ENCODE measurements at regions not wholly inside any gene's neighbourhood (a gene's known extent, or its start where the extent isn't known, plus 50 kb on each side); places are given as distances from the start of the nearest gene placed in this dataset.

DNA sequence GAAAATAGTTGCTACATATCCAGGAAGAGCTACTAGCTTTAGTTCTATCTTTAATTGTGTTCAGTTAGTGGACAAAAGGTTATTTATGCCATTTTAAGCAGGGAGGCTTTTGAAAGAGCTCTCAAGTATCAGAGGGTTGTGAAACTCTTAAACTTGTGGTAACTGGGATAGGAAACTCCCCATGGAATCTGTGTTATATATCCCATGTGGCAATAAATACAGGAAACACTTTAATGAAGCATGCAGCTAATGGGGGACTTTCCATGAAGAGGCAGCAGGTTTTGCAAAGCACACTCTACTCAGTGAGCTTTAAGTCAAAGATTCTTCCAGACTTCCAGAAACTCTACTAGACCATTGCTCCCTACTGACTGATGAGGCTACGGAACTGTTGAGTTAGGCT, 805.0 kb upstream of the C9orf72 start:
- Histone ChIP-seq H3K4me3 (no peak overlapping the region), H3K4me1 (no peaks in the 10 kb centered on the region), H4K20me1 (no peaks in the 10 kb centered on the region), H3K4me2 (no peak overlapping the region), H3K27me3 (no peaks in the 10 kb centered on the region), H3K27ac (no peak overlapping the region), H3K9ac (no peak overlapping the region), H3K9me3 (replicated peaks in 1 of 11) (no peaks in the 10 kb centered on the region), H3K36me3 (no peaks in the 10 kb centered on the region)
- TF ChIP-seq Cebpa-rat (IDR thresholded peaks at IDR 0.05): no peak

DNA sequence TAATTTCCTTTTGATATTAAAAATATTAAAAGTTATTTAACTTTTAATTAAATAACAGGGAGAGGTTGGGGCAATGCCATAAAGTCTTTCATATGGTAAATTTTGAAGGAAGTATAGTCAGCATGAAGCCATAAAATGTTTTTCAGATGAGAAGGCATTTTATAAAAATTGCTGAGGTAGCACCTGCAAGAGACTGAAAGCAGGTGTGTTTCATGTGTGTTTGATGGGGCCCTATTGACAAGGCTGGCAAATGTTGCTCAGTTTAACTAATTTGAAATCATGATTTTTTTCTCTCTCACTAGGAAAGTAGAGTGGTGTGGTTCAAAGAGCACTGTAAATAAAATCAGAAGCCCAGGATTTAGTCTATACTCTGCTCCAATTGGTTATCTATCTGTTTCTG, 805.8 kb upstream of the C9orf72 start:
- Histone ChIP-seq H3K4me1 (no peaks in the 10 kb centered on the region), H3K27me3 (no peaks in the 10 kb centered on the region), H3K27ac (no peak overlapping the region), H3K36me3 (no peaks in the 10 kb centered on the region), H4K20me1 (no peaks in the 10 kb centered on the region), H3K4me2 (no peak overlapping the region), H3K9me3 (replicated peaks in 1 of 11) (no peaks in the 10 kb centered on the region), H3K9ac (no peak overlapping the region), H3K4me3 (no peak overlapping the region)
- no peak for TF ChIP-seq Cebpa-rat (IDR thresholded peaks at IDR 0.05)

DNA sequence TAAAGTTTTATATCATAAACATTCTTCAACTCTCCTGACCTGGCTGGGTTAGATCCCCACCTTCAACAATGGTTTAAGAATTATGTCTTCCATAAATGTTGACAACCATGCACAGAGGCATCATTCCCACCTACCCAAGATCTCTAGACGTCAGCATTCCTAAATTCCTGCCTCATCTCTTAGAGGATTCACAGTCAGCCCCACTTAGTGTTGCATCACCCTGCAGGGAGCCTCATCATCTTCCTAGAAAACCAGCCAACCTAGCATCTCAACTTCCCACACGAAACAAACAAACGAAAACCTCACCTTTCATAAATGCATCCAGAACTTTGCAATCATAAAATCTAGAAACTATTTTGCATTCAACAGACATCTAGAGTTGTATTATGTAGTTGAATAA, 816.1 kb upstream of the C9orf72 start:
- Histone ChIP-seq H3K36me3 (no peaks in the 10 kb centered on the region), H3K27ac (no peak overlapping the region), H4K20me1 (no peaks in the 10 kb centered on the region), H3K9ac (no peak overlapping the region), H3K9me3 (replicated peaks in 1 of 11) (peaks cover 0 to 10% (median 7%) of the 10 kb centered on the region in 11 experiments; a peak in 16 of 22 replicates), H3K4me3 (no peak overlapping the region), H3K4me1 (no peaks in the 10 kb centered on the region), H3K4me2 (no peak overlapping the region), H3K27me3 (no peaks in the 10 kb centered on the region)
- no peak for TF ChIP-seq Cebpa-rat (IDR thresholded peaks at IDR 0.05)

DNA sequence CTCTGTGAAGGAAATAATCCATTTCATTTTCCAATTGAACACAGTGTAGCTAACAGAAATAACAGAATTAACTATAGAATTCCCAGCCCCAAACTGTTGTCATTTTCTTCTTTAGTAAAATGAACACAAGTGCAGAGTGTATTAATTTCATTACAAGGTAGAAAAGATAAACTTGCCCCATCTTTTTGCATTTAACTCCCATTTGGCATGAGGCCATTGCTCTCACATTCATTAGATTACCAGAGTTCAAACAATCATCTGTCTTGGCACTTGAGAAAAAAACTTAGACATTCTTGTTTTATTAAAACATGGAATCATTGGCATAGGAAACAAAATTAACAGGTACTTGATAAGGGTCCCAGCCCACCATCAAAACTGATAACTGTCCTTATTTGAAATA, 821.5 kb upstream of the C9orf72 start:
- Histone ChIP-seq H3K27ac (no peak overlapping the region), H3K27me3 (no peaks in the 10 kb centered on the region), H4K20me1 (no peaks in the 10 kb centered on the region), H3K36me3 (no peaks in the 10 kb centered on the region), H3K9me3 (replicated peaks in 1 of 11) (no peaks in the 10 kb centered on the region), H3K4me2 (no peak overlapping the region), H3K9ac (no peak overlapping the region), H3K4me3 (no peak overlapping the region), H3K4me1 (no peaks in the 10 kb centered on the region)
- TF ChIP-seq Cebpa-rat (IDR thresholded peaks at IDR 0.05): no peak

DNA sequence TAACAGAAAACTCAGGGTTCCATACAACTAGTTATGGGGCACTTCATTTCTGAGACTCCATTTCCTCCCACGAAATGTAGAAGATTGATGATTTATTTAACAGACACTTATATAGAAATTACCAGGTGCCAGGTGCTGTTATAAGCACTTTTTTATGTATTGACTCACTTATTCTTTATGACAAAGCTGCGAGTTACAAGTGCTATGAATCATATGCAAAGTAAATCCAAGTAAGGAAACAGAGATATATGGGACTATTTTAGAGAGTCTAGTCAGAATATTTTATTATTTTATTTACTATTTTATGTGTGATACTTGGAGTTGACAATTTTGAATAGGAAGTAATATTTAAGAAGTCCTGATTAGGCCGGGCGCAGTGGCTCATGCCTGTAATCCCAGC, 822.8 kb upstream of the C9orf72 start:
- no peaks in the 10 kb centered on the region for H3K27me3 ChIP-seq
- no peaks in the 10 kb centered on the region for H3K9me3 ChIP-seq (replicated peaks in 1 of 11)
- H3K36me3 ChIP-seq: no peaks in the 10 kb centered on the region
- no peak overlapping the region for H3K4me2 ChIP-seq
- no peak overlapping the region for H3K4me3 ChIP-seq
- H3K27ac ChIP-seq: no peak overlapping the region
- no peak for TF ChIP-seq Cebpa-rat (IDR thresholded peaks at IDR 0.05)
- no peaks in the 10 kb centered on the region for H4K20me1 ChIP-seq
- no peak overlapping the region for H3K9ac ChIP-seq
- no peaks in the 10 kb centered on the region for H3K4me1 ChIP-seq

DNA sequence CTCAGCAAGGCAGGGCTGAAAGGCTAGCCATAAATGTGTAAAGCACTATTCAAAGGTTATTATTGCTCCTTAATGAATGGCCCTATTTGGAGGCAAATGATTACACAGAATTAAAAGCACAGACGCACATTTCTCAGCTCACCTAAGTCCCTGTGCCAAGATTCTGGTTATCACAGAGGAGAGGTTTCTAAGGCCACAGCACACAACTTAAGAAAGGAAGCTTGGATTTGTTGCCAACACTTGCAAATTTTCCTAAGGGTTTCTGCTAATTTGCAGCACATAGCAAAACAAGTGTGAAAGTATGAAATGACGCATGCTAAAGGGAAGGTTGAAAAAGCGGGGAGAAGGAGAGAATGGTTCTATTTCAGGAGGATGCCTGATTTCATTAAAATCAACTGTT, 834.1 kb upstream of the C9orf72 start:
- Histone ChIP-seq H3K27ac (no peak overlapping the region), H3K4me2 (no peak overlapping the region), H3K36me3 (no peaks in the 10 kb centered on the region), H3K4me1 (no peaks in the 10 kb centered on the region), H4K20me1 (no peaks in the 10 kb centered on the region), H3K27me3 (no peaks in the 10 kb centered on the region), H3K4me3 (no peak overlapping the region), H3K9me3 (replicated peaks in 1 of 11) (no peaks in the 10 kb centered on the region), H3K9ac (no peak overlapping the region)
- no peak for TF ChIP-seq Cebpa-rat (IDR thresholded peaks at IDR 0.05)

DNA sequence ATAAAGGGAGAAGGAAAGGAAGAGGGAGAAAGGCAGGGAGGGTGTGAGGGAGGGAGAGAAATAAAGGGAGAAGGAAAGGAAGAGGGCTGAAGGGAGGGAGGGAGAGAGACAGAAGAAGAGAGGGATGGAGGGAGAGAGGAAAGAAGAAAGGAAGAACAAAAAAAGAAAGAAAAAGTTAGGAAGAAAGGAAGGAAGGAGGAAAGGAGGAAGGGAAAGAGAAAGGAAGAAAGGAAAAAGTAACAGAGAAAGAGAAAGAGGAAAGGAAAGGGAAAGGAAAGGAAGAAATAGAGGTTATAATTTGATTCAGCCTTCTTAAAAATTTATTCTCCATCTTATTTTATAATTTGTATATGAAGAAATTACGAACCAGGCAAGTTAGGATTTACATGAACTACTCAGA, 836.6 kb upstream of the C9orf72 start:
- Histone ChIP-seq H3K27ac (no peak overlapping the region), H3K9me3 (replicated peaks in 1 of 11) (no peaks in the 10 kb centered on the region), H3K27me3 (no peaks in the 10 kb centered on the region), H3K4me2 (no peak overlapping the region), H3K4me3 (no peak overlapping the region), H3K36me3 (no peaks in the 10 kb centered on the region), H4K20me1 (no peaks in the 10 kb centered on the region), H3K9ac (no peak overlapping the region), H3K4me1 (no peaks in the 10 kb centered on the region)
- TF ChIP-seq Cebpa-rat (IDR thresholded peaks at IDR 0.05): no peak

DNA sequence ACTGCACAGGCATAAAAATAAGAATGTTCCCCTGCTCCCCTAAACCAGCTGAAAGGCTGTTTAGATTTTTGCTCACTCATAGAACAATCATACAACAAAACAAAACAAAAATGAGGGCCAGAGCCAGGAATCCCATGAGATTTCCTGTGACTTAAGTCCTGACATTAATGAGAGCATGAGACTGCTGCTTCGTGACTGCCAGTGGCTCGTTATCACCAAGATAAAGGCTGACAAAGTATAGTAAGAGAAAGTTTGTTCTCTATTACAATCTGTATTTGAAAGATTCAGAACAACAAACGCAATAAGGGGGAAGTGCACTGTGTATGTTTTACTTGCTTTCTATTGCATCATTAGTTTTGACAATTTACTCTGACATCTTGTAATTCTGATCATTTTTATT, 837.1 kb upstream of the C9orf72 start:
- Histone ChIP-seq H3K36me3 (no peaks in the 10 kb centered on the region), H3K4me1 (no peaks in the 10 kb centered on the region), H4K20me1 (no peaks in the 10 kb centered on the region), H3K9me3 (replicated peaks in 1 of 11) (no peaks in the 10 kb centered on the region), H3K27me3 (no peaks in the 10 kb centered on the region), H3K27ac (no peak overlapping the region), H3K4me2 (no peak overlapping the region; a peak in 1 of 22 replicates), H3K4me3 (no peak overlapping the region), H3K9ac (no peak overlapping the region)
- TF ChIP-seq Cebpa-rat (IDR thresholded peaks at IDR 0.05): no peak

DNA sequence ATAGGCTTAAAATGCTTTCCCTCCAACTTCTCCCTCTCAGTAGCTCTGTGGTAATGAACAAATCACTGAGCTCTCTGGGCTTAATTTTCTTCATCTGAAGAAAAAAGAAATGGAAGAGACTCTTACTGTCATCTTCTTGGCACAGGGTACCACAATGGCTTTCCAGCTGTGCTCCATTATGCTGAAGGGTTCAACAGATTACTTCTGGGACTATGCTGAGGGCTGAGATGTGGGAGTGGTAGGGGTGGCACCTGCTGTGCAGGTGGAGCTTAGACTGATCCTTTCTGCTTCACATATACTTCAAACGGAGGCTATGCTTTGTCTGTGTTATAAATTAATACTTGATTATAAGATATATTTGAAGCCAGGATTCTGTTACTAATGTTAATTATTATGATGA, 840.2 kb upstream of the C9orf72 start:
- Histone ChIP-seq H3K27me3 (no peaks in the 10 kb centered on the region), H3K27ac (no peak overlapping the region), H4K20me1 (no peaks in the 10 kb centered on the region), H3K4me2 (no peak overlapping the region), H3K9ac (no peak overlapping the region), H3K36me3 (no peaks in the 10 kb centered on the region), H3K9me3 (replicated peaks in 1 of 11) (no peaks in the 10 kb centered on the region), H3K4me1 (no peaks in the 10 kb centered on the region), H3K4me3 (no peak overlapping the region)
- no peak for TF ChIP-seq Cebpa-rat (IDR thresholded peaks at IDR 0.05)

DNA sequence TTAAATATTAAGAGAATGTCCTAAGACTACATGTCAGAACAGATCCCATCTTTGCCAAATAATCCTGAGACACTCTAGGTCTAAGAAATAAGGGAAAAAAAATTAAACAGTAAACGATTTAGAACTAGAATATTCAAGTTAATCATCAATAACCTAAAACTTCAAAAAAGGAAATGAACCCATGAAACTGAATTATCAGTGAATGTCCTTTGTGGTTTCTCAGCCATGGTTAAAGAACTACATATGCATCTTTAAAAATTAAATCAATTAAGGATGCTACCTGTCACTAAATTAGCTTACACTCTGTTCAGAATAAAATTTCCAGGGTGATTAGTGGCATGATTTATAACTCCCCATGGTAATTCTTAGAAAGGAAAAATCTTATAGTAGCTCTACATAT, 850.0 kb upstream of the C9orf72 start:
- no peaks in the 10 kb centered on the region for H3K36me3 ChIP-seq
- H3K4me2 ChIP-seq: no peak overlapping the region
- H3K27ac ChIP-seq: no peak overlapping the region
- H3K4me1 ChIP-seq: no peaks in the 10 kb centered on the region
- H3K4me3 ChIP-seq: no peak overlapping the region
- H3K9me3 ChIP-seq (replicated peaks in 1 of 11): no peaks in the 10 kb centered on the region
- H4K20me1 ChIP-seq: no peaks in the 10 kb centered on the region
- no peaks in the 10 kb centered on the region for H3K27me3 ChIP-seq
- H3K9ac ChIP-seq: no peak overlapping the region
- TF ChIP-seq Cebpa-rat (IDR thresholded peaks at IDR 0.05): no peak

DNA sequence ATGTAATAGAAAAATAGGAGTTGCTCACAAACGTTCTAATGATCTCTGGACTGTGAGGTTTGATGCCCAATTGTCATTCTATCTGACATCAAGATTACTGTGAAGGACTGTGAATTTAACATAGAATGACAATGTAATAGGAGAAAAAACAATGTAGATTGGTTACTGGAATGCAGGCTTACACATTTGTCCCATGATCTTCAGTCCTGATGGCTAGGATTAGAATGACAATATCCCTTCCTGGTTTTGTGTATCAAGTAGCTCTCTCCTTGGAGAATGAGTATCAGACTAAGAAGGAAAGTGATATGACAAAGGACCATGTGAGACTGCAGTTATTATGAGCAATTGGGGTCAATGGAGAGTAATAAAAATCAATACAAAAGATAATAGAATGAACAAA, 862.2 kb upstream of the C9orf72 start:
- no peak overlapping the region for H3K4me2 ChIP-seq
- H3K27ac ChIP-seq: no peak overlapping the region
- H4K20me1 ChIP-seq: no peaks in the 10 kb centered on the region
- no peak overlapping the region for H3K9ac ChIP-seq
- no peaks in the 10 kb centered on the region for H3K36me3 ChIP-seq
- H3K4me3 ChIP-seq: no peak overlapping the region
- 0 out of 22 replicates have a peak, but pooled peaks cover 0 to 4% (median 0%) of the 10 kb centered on the region in 11 experiments for H3K9me3 ChIP-seq (replicated peaks in 1 of 11)
- TF ChIP-seq Cebpa-rat (IDR thresholded peaks at IDR 0.05): no peak
- H3K4me1 ChIP-seq: no peaks in the 10 kb centered on the region
- H3K27me3 ChIP-seq: no peaks in the 10 kb centered on the region
